GM21723 (cell line): ENCODE measurements at regions not wholly inside any gene's neighbourhood (a gene's known extent, or its start where the extent isn't known, plus 50 kb on each side); places are given as distances from the start of the nearest gene placed in this dataset.

Experiments
- ATAC-seq: cut with Tn5 transposase; IDR thresholded peaks from one replicate; pipeline ENCODE4 v1.9.1; 2021; ENCODE audit warnings: mild to moderate bottlenecking, moderate library complexity; ENCODE audit not compliant: unreplicated experiment

DNA sequence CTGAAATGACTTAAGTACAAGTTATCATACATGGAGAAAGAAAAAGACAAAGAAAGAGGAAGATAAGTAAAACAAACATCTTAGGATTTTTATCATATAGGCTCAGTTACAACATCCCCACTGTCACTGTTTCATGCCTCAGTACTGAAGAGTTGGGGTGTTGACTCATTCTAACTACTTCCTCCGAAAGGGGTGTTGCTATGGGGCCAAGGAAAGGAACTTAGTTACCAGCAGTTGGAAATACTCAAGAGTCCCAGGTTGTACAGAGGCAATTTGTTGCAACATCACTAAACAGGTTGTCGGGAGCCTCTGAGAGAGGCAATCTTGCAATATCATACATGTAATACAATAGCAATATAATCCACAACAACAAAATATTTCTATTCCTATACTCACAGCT, 1264.7 kb downstream of the PCDH7 start:
- ATAC-seq: no peak

DNA sequence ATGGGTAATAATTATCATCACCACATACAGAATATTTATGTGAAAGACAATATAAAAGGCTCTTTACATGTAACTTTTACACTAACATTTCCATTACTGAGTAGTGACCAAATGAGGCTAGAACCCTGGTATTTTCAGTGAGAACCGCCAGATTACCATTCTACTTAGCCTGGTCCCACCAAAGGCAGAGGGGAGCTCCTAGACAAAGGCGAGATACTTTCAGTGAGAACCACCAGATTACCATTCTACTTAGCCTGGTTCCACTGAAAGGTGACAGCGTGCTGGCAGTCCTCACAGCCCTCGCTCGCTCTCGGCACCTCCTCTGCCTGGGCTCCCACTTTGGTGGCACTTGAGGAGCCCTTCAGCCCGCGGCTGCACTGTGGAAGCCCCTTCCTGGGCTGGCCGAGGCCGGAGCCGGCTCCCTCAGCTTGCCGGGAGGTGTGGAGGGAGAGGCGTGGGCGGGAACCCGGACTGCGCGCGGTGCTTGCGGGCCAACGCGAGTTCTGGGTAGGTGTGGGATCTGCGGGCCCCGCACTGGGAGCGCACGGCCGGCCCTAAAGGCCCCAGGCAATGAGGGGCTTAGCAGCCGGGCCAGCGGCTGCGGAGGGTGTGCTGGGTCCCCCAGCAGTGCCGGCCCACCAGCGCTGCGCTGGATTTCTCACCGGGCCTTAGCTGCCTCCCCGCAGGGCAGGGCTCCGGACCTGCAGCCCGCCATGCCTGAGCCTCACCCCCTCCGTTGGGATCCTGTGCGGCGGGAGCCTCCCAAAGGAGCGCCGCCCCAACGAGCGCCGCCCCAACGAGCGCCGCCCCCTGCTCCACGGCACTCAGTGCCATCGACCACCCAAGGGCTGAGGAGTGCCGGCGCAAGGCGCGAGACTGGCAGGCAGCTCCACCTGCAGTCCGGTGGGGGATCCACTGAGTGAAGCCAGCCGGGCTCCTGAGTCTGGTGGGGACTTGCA, 1276.1 kb downstream of the PCDH7 start:
- no peak for ATAC-seq

DNA sequence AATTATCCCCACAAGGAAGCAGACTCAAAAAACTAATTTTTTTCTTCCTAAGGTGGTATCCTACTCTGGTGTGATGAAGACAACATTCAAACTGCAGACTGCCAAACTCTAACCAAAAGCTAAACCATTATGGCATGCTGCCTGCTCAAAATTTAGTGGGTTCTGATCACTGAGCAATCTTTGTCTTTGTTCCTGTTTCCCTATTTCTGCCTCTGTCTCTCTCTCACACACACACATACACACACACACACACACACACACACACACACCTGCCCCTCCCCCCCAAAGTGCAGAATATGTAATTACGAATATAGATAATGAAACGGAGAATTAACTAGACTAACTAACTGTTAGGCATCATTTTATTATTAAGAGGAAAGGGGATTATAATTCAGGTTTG, 1278.6 kb downstream of the PCDH7 start:
- ATAC-seq: no peak

DNA sequence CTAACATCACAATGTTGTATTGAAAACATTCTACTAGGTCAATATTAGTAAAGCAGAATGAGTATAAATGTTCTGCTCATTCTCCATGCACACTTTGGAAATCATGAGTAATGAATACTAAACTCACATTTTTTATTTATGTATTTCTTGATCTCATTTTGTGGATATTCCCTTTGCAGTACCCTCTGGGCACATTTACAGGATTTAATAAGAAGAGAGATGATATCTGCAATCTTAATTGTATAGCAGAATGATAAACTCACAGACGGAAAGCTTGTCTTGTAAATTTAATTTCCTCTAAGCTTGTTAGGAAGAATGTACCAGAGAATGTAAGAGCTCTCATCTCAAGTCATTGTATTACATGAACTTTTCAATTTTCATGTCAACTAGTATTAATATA, 1279.7 kb downstream of the PCDH7 start:
- no peak for ATAC-seq

- ATAC-seq: no peak
These were observed 1280.8 kb downstream of the PCDH7 start for GRCh38 chr4:32000846-32001488.

GRCh38 chr4:32002037-32002747, 1282.0 kb downstream of the PCDH7 start:
- ATAC-seq: no peak

DNA sequence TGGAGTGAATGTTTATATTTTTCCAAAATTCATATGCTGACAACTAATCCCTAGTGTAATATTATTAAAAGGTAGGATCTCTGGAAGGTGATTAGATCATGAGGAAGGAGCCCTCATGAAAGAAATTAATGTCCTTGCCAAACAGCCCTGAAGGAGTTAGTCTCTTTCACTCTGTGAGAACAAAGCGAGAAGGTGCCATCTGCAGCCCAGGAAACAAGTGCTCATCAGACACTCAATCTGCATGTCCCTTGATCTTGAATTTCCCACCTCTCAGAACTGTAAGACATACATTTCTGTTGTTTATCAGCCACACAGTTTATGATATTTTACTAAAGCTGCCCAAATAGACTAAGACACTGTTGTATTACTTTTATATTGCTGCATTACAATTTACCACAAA, 1283.4 kb downstream of the PCDH7 start:
- ATAC-seq: no peak

GRCh38 chr4:32010221-32010620, 1290.1 kb downstream of the PCDH7 start:
- ATAC-seq: no peak

GRCh38 chr4:32022071-32022470, 1301.9 kb downstream of the PCDH7 start:
- no peak for ATAC-seq

- no peak for ATAC-seq
These were observed 1305.8 kb downstream of the PCDH7 start for GRCh38 chr4:32025851-32026459.

- ATAC-seq: no peak
These were observed 1310.2 kb downstream of the PCDH7 start for GRCh38 chr4:32030406-32030805.

- ATAC-seq: no peak
These were observed 1310.9 kb downstream of the PCDH7 start for GRCh38 chr4:32031026-32031425.

DNA sequence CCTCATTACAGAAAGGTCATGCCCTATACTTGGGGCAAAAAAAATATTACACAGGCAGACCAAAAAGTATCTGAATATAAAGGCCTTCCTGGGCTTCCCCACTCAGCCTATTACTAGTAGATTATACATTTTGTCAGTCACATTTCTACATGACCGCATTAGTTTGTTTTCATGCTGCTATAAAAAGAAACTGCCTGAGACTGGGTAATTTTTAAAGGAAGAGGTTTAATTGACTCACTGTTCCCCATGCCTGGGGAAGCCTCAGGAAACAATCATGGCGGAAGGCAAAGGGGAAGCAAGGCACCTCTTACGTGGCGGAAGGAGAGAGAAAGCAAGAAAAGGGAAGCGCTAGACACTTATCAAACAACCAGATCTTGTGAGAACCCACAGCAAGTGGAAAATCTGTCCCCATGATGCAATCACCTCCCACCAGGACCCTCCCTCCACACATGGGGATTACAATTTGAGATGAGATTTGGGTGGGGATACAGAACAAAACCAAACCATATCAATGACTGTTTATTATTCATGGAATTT, 1312.0 kb downstream of the PCDH7 start:
- ATAC-seq: no peak

DNA sequence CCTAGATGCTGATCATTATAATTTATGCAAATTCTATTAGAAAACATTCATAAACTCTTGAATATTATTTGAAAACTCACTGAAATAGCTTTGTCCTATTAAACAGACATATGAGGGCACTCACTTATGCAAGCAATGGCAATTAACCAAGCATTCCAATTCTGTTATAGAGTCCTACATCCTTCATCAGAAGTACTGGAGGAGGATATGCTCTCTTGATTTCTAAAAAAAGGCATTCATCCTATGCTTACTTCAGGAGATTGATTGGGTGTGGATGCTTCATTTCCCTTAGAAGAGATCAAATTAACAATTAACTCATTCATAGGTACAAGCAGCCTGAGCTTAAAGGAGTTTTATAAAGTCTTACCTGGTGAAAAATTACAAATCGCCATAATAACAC, 1317.2 kb downstream of the PCDH7 start:
- ATAC-seq: no peak

- no peak for ATAC-seq
These were observed 1322.5 kb downstream of the PCDH7 start for GRCh38 chr4:32042486-32043247.

- ATAC-seq: no peak
These were observed 1323.1 kb downstream of the PCDH7 start for GRCh38 chr4:32043248-32043633.

DNA sequence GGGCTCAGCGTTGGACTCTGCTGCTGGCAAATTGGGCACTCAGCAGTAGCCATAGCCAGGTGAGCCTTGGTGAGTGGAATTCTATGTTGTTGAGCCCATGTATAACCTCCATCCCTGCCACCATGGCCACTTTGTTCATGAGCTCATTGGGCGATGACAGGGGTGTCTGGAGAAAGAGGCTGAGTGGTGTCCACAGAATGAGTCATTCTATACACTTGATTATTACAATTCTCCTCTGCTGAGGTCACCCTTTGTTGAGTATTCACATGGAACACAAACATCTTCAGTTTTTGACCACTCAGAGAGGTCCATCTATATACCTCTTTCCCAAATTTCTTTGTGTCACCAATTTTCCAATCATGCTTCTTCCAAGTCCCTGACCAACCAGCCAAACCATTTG, 1341.7 kb downstream of the PCDH7 start:
- no peak for ATAC-seq

DNA sequence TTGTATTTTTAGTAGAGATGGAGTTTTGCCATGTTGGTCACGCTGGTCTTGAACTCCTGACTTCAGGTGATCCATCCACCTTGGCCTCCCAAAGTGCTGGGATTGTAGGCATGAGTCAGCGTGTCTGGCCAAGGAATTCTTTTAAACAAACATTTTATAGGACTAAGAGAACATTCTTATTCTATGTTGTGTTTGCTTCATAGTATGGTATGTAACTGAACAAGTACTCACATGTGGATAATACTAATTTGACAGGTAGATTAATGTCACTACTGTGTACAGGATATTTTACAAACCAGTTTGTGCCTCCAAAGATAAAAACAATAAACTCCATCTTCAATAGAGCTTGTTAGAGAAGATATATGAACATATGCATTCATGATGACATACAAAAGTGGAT, 1353.4 kb downstream of the PCDH7 start:
- ATAC-seq: no peak

DNA sequence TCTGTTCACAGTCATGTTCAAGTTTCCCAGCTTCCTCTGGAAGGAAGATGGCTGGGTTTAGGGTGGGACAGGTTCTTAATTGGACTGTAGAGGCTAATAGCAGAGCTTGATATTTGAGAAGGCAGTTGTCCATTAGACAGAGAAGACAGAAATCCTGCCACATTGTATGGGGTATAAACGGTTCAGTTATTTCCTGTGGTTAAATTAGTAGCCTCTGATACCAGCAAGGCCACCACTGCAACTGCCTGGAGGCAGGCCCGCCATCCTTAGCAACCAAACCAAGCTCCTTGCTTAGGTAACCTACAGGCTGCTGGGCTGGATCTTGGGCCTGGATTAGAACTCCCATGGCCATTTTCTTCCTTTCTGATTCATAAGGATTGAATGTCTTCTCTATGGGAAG, 1367.0 kb downstream of the PCDH7 start:
- no peak for ATAC-seq

GRCh38 chr4:32094987-32095386, 1374.8 kb downstream of the PCDH7 start:
- no peak for ATAC-seq
